ENCODE measurements at regions not wholly inside any gene's neighbourhood (a gene's known extent, or its start where the extent isn't known, plus 50 kb on each side); places are given as distances from the start of the nearest gene placed in this dataset.

GRCh38 chr13:99133848-99134247 lies 66.8 kb upstream of the UBAC2 start:
- Histone ChIP-seq H3K9me3 (replicated peaks in 1 of 2; ENCODE audit: control insufficient read depth in 1 of 2, insufficient read depth in 1 of 2, low read length in 2 of 2) (peaks cover 0 to 88% of the 10 kb centered on the region in 2 donors), H3K36me3 (replicated peaks in 1 of 2; ENCODE audit: control insufficient read depth in 1 of 2, insufficient read depth in 2 of 2, low read length in 2 of 2) (no peaks in the 10 kb centered on the region), H4K20me1 (ENCODE audit: insufficient read depth, low read length) (peaks cover 18% of the 10 kb centered on the region), H3K4me1 (ENCODE audit: control insufficient read depth in 1 of 2, insufficient read depth in 2 of 2, low read length in 2 of 2) (no peaks in the 10 kb centered on the region), H3K9ac (ENCODE audit: insufficient read depth, low read length, poor library complexity, severe bottlenecking) (no peak overlapping the region), H3K4me3 (replicated peaks in 1 of 3; ENCODE audit: low read depth in 2 of 3, low read length in 3 of 3) (no peak overlapping the region), H3K27me3 (ENCODE audit: control insufficient read depth in 2 of 2, insufficient read depth in 2 of 2, low read length in 2 of 2) (peaks cover 98 to 100% of the 10 kb centered on the region in 2 donors), H3K79me2 (ENCODE audit: insufficient read depth, low read length) (no peaks in the 10 kb centered on the region), H3K4me2 (replicated peaks; ENCODE audit: extremely low read depth, low read length, poor library complexity, severe bottlenecking) (no peak overlapping the region), H3K27ac (ENCODE audit: low read depth in 1 of 2, low read length in 2 of 2) (no peak overlapping the region), H2AFZ (ENCODE audit: insufficient read depth, low read depth, low read length, poor library complexity, severe bottlenecking) (no peak overlapping the region)
- H3K27me3 Mint-ChIP-seq (ENCODE audit: low read depth in 3 of 3), result peaks cover 99 to 100% (median 100%) of the 10 kb centered on the region in 3 donors
- no peak overlapping the region for H3K27ac Mint-ChIP-seq
- TF ChIP-seq, protein P1, sequence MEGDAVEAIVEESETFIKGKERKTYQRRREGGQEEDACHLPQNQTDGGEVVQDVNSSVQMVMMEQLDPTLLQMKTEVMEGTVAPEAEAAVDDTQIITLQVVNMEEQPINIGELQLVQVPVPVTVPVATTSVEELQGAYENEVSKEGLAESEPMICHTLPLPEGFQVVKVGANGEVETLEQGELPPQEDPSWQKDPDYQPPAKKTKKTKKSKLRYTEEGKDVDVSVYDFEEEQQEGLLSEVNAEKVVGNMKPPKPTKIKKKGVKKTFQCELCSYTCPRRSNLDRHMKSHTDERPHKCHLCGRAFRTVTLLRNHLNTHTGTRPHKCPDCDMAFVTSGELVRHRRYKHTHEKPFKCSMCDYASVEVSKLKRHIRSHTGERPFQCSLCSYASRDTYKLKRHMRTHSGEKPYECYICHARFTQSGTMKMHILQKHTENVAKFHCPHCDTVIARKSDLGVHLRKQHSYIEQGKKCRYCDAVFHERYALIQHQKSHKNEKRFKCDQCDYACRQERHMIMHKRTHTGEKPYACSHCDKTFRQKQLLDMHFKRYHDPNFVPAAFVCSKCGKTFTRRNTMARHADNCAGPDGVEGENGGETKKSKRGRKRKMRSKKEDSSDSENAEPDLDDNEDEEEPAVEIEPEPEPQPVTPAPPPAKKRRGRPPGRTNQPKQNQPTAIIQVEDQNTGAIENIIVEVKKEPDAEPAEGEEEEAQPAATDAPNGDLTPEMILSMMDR (IDR thresholded peaks at IDR 0.05), result no peak
- intact Hi-C loops (cut with micrococcal nuclease), result no loop called here
- H3K36me3 Mint-ChIP-seq, result no peaks in the 10 kb centered on the region
- no peaks in the 10 kb centered on the region for H3K4me1 Mint-ChIP-seq
- H3K9me3 Mint-ChIP-seq, result peaks cover 0 to 20% (median 1%) of the 10 kb centered on the region in 7 donors
- 79% methylated on average over 3 of the region's 3 CpGs for WGBS (ENCODE audit: insufficient coverage)
- H3K4me3 Mint-ChIP-seq, result peak overlapping the region in 1 of 2 donors; percentile 36
- no peak for DNase-seq

DNA sequence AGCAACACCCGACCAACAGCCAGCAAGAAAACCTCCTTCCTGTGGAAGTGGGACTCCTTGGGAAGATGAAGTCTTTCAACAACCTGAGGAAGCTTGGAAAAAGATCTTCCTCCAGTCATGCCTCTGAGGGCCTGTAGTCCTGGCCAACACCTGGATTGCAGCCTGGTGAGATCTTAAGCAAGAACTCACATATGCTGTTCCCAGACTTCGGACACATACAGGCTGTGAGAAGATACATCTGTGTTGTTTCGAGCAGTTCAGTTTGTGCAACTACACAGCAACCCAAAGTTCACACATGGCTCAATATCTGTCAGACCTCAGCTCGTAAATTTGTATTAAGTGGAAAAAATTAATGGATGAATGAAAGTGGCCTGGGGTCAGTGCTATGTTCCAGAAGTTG lies 65.1 kb upstream of the UBAC2 start:
- H3K4me3 ChIP-seq (replicated peaks in 1 of 3; ENCODE audit: low read depth in 2 of 3, low read length in 3 of 3), result no peak overlapping the region
- no peaks in the 10 kb centered on the region for H3K4me1 Mint-ChIP-seq
- H4K20me1 ChIP-seq (ENCODE audit: insufficient read depth, low read length), result peaks cover 18% of the 10 kb centered on the region
- H3K36me3 Mint-ChIP-seq, result no peaks in the 10 kb centered on the region
- TF ChIP-seq, protein P1 (IDR thresholded peaks at IDR 0.05), result no peak
- H3K36me3 ChIP-seq (replicated peaks in 1 of 2; ENCODE audit: control insufficient read depth in 1 of 2, insufficient read depth in 2 of 2, low read length in 2 of 2), result no peaks in the 10 kb centered on the region
- H3K9me3 Mint-ChIP-seq, result peaks cover 2 to 28% (median 7%) of the 10 kb centered on the region in 7 donors
- no peak overlapping the region for H3K27ac ChIP-seq (ENCODE audit: low read depth in 1 of 2, low read length in 2 of 2)
- H3K9me3 ChIP-seq (replicated peaks in 1 of 2; ENCODE audit: control insufficient read depth in 1 of 2, insufficient read depth in 1 of 2, low read length in 2 of 2), result peaks cover under 1 to 87% of the 10 kb centered on the region in 2 donors
- H2AFZ ChIP-seq (ENCODE audit: insufficient read depth, low read depth, low read length, poor library complexity, severe bottlenecking), result no peak overlapping the region
- H3K79me2 ChIP-seq (ENCODE audit: insufficient read depth, low read length), result no peaks in the 10 kb centered on the region
- H3K4me3 Mint-ChIP-seq, result peak overlapping the region in 1 of 2 donors; percentile 72
- DNase-seq, result no peak
- intact Hi-C loops (cut with micrococcal nuclease), result no loop called here
- H3K27me3 ChIP-seq (ENCODE audit: control insufficient read depth in 2 of 2, insufficient read depth in 2 of 2, low read length in 2 of 2), result peaks cover 97 to 100% of the 10 kb centered on the region in 2 donors
- no peak overlapping the region for H3K4me2 ChIP-seq (replicated peaks; ENCODE audit: extremely low read depth, low read length, poor library complexity, severe bottlenecking)
- H3K4me1 ChIP-seq (ENCODE audit: control insufficient read depth in 1 of 2, insufficient read depth in 2 of 2, low read length in 2 of 2), result no peaks in the 10 kb centered on the region
- H3K27me3 Mint-ChIP-seq (ENCODE audit: low read depth in 3 of 3), result peaks cover 99 to 100% (median 100%) of the 10 kb centered on the region in 3 donors
- no peak overlapping the region for H3K27ac Mint-ChIP-seq
- 100% methylated on average over 1 of the region's 4 CpGs for WGBS (ENCODE audit: insufficient coverage)
- H3K9ac ChIP-seq (ENCODE audit: insufficient read depth, low read length, poor library complexity, severe bottlenecking), result no peak overlapping the region

All from CD14-positive monocyte (primary cell).